ENCODE measurements at regions not wholly inside any gene's neighbourhood (a gene's known extent, or its start where the extent isn't known, plus 50 kb on each side); places are given as distances from the start of the nearest gene placed in this dataset.
A peak's percentile ranks its signal among the peaks of the same experiment; 100 is the strongest.

DNA sequence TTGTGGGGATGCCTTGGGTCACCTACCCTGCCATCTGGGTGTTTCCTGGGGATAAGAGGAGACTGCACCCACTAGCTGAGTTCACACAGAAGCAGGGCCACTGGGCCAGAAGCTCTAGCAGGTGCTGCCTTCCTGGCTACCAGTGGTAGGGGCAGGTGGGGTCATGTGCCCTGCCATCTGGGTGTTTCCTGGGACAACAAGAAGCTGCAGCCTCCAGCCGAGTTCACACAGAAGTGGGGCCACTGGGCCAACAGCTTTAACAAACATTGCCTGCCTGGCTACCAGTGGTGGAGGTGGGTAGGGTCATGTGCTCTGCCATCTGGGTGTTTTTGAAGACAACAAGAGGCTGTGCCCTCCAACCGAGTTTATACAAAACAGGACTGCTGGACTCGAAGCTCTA, 282.2 kb upstream of the SYT4 start:
- Histone ChIP-seq H3K4me3 (no peak overlapping the region), H3K36me3 (no peaks in the 10 kb centered on the region), H3K27ac (no peak overlapping the region), H3K9me3 (no peaks in the 10 kb centered on the region), H3K4me1 (no peaks in the 10 kb centered on the region), H3K27me3 (no peaks in the 10 kb centered on the region)
- TF ChIP-seq POLR2A (IDR thresholded peaks at IDR 0.05) (no peak), CTCF (IDR thresholded peaks at IDR 0.05 in 4 of 5, conservative IDR thresholded peaks at IDR 0.05 in 1 of 5) (no peak)
- in situ Hi-C loops (cut with MboI; ENCODE audit: low sequenced_read_pairs in 4 of 4) (loop anchor here in 2 of 4 donors (25.0 kb wide), 4 partner anchors 103 to 1447 kb away; no protein-coding TSS in a partner anchor), intact Hi-C loops (cut with DNase I; ENCODE audit: low total_unique reads) (no loop called here)
- DNase-seq: no peak
- no peak for ATAC-seq

- no peaks in the 10 kb centered on the region for H3K9me3 ChIP-seq
- intact Hi-C loops (cut with DNase I; ENCODE audit: low total_unique reads) (no loop called here), in situ Hi-C loops (cut with MboI; ENCODE audit: low sequenced_read_pairs in 4 of 4) (loop anchor here in 2 of 4 donors (25.0 kb wide), 4 partner anchors 99 to 1451 kb away; no protein-coding TSS in a partner anchor)
- TF ChIP-seq POLR2A (IDR thresholded peaks at IDR 0.05): no peak
- no peak for TF ChIP-seq CTCF (IDR thresholded peaks at IDR 0.05 in 4 of 5, conservative IDR thresholded peaks at IDR 0.05 in 1 of 5)
- H3K4me1 ChIP-seq: no peaks in the 10 kb centered on the region
- H3K27ac ChIP-seq: no peak overlapping the region
- no peaks in the 10 kb centered on the region for H3K36me3 ChIP-seq
- H3K27me3 ChIP-seq: no peaks in the 10 kb centered on the region
- no peak for ATAC-seq
- DNase-seq: no peak
- no peak overlapping the region for H3K4me3 ChIP-seq
Measured at GRCh38 chr18:43563780-43564179, 286.5 kb upstream of the SYT4 start.

GRCh38 chr18:43570593-43570992, 293.3 kb upstream of the SYT4 start:
- H3K4me3 ChIP-seq: no peak overlapping the region
- in situ Hi-C loops (cut with MboI; ENCODE audit: low sequenced_read_pairs in 4 of 4): loop anchor here in 2 of 4 donors (25.0 kb wide), 4 partner anchors 92 to 1458 kb away; no protein-coding TSS in a partner anchor
- ATAC-seq (no peak), DNase-seq (no peak)
- no peak overlapping the region for H3K27ac ChIP-seq
- no peaks in the 10 kb centered on the region for H3K36me3 ChIP-seq
- H3K9me3 ChIP-seq: no peaks in the 10 kb centered on the region
- intact Hi-C loops (cut with DNase I; ENCODE audit: low total_unique reads): no loop called here
- no peaks in the 10 kb centered on the region for H3K27me3 ChIP-seq
- no peaks in the 10 kb centered on the region for H3K4me1 ChIP-seq
- no peak for TF ChIP-seq CTCF (IDR thresholded peaks at IDR 0.05 in 4 of 5, conservative IDR thresholded peaks at IDR 0.05 in 1 of 5)
- no peak for TF ChIP-seq POLR2A (IDR thresholded peaks at IDR 0.05)

DNA sequence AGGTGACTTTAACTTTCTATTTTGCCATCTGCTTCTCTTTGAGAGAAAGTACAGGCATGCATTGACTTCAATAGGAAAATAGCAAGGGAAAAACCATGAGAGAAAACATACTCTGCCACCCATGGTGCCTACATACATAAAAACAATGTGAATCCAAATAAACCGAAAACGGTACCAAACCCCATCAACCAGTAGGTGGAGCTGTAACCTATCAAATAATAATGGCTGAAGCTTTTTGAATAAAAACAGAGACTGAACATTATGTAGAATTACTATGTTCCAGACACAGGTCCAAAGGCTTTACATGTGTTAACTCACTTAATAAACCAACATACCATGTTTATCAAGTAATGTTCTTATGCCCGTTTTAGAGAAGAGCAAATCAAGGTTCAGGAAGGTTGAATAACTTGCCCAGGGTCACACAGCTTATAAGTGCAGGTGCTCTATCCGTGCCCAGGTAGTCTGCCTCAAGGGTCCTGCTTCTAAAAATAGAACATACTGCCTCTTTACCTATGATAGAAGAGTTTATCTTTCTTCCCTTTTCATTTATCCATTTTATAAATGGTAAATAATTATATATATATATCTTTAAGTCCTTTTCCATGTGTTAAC, 293.9 kb upstream of the SYT4 start:
- no peak for DNase-seq
- intact Hi-C loops (cut with DNase I; ENCODE audit: low total_unique reads) (loop anchor here (1.0 kb wide), 1 partner anchor 16 kb away; no protein-coding TSS in a partner anchor), in situ Hi-C loops (cut with MboI; ENCODE audit: low sequenced_read_pairs in 4 of 4) (loop anchor here in 2 of 4 donors (25.0 kb wide), 4 partner anchors 91 to 1459 kb away; no protein-coding TSS in a partner anchor)
- Histone ChIP-seq H3K4me3 (no peak overlapping the region), H3K4me1 (no peaks in the 10 kb centered on the region), H3K9me3 (no peaks in the 10 kb centered on the region), H3K27ac (no peak overlapping the region), H3K27me3 (no peaks in the 10 kb centered on the region), H3K36me3 (no peaks in the 10 kb centered on the region)
- no peak for ATAC-seq
- TF ChIP-seq CTCF (IDR thresholded peaks at IDR 0.05 in 4 of 5, conservative IDR thresholded peaks at IDR 0.05 in 1 of 5) (peak in 4 of 5 experiments; percentile 21 to 62 (median 52)), POLR2A (IDR thresholded peaks at IDR 0.05) (no peak)
